HG03469 (cell line): ENCODE measurements at regions not wholly inside any gene's neighbourhood (a gene's known extent, or its start where the extent isn't known, plus 50 kb on each side); places are given as distances from the start of the nearest gene placed in this dataset.

Experiments
- ATAC-seq: cut with Tn5 transposase; IDR thresholded peaks from one replicate; pipeline ENCODE4 v1.9.1; 2021; ENCODE audit warnings: mild to moderate bottlenecking, moderate library complexity, moderate number of reproducible peaks; ENCODE audit not compliant: unreplicated experiment

GRCh38 chr18:4653418-4653817, 198.3 kb upstream of the DLGAP1 start:
- ATAC-seq = no peak

DNA sequence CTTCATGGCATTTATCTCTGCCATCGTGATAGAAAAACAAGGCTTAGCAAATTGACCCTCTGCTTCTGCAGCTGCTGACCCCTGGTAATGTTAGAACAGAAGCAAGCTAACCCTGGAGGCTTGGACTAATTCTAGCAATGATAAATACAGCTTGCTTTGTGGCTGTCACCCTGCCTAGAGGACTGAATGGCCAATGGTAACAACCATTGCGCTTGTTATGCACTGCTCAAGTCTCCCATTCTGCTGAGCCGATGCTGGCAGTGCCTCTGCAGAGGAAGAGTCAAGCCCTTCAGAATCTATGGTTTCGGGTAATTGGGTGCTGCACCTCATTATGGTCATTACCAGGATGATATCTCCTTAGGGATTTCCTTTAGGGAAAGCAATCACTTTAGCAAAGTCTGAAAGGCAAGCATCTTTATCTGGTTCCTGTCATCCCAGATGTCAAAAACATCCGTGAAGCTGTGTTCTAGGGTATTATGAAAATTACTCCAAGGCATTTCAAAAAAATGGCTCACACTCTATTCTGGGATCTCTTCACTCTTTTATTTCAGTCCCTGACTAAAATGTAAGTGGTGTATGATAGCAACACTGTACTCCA, 186.8 kb upstream of the DLGAP1 start:
- ATAC-seq = no peak

- ATAC-seq = no peak
Measured at GRCh38 chr18:4640349-4641012, 185.4 kb upstream of the DLGAP1 start.

DNA sequence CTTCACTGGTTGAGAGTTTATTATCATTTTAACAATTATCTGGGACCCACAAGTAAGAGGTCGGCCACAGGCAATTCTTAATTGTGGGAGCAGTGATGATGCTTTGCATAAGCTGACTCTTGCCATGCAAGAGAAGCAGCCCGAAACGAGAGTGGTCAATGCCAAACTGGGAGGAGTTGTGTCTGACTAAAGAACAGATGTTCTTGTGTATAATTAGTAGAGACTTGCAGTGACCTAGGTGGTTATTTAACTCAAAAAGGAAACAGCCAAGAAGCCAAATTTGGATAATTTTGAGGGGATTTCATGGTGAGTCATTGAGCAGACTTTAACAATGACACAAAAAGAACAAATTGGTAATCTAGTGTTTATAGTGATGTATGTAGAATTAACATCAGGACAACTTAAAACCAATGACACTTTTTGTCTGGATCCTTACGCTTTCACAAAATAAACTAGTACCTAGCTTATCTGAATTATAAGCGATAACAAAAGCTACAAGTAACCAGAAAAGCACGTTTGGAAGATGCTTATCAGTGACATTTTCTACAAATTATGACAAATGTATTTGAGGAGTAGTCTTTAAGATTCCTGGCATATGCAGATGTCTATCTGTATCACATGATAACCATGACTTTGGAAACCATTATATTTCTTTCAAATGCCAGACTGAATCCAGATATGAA, 184.7 kb upstream of the DLGAP1 start:
- peak; percentile 75 for ATAC-seq

DNA sequence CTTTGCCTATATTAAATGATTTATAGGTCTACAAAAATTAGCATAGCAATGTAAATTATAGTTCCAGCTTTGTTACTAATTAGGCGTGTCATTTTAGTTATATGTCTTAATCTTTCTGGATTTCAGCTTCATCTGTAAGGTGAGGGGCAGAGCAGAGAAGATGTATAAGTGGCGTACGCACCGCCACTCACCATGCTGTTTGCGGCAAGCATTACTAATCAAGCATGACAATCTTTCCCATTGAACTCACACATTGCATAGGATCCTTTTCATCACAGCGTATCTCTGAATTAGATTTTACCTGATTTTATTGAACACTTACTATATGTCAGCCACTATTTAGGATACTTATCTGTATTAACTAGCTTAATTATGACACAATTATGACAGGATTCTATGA, 183.6 kb upstream of the DLGAP1 start:
- no peak for ATAC-seq

GRCh38 chr18:4637876-4638275, 182.8 kb upstream of the DLGAP1 start:
- no peak for ATAC-seq

GRCh38 chr18:4636967-4637366, 181.9 kb upstream of the DLGAP1 start:
- ATAC-seq = no peak

GRCh38 chr18:4631239-4631638, 176.1 kb upstream of the DLGAP1 start:
- no peak for ATAC-seq

GRCh38 chr18:4605212-4605611, 150.1 kb upstream of the DLGAP1 start:
- no peak for ATAC-seq

DNA sequence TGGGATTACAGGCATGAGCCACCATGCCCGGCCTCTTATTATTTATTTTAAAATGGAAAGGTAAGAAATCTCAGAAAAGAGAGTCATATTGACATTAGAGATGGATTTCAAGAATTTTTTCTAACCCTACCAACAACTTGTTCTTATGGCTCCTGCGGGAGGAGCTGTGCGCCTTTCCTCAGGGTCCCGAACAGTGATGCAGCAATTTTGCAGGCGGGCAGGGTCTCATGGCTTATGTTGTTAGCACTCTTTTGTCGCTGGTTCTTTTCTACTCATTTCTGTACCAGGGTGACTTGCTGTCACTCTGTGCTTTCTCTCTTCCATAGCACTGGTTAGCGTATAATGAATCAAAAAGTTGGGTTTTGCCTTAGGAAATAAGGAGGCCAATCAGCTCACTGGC, 148.8 kb upstream of the DLGAP1 start:
- no peak for ATAC-seq

DNA sequence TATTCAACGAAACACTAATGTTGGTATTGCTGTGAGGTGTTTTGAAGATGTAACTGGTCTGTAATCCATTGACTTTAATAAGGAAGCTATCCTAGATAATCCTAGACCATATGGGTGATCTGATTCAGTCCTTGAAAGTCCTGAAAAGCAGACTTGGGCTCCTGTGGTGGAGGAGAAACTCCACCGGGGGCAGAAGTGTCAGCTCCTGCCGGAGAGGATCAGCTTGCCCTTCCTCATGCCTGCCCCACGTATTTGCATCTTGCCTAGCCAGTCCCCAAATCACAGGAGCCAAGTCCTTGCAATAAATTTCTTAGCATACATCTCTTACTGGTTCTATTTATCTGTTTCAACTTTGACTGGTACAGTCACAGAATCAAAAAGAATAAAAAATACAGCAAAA, 144.2 kb upstream of the DLGAP1 start:
- ATAC-seq = no peak

DNA sequence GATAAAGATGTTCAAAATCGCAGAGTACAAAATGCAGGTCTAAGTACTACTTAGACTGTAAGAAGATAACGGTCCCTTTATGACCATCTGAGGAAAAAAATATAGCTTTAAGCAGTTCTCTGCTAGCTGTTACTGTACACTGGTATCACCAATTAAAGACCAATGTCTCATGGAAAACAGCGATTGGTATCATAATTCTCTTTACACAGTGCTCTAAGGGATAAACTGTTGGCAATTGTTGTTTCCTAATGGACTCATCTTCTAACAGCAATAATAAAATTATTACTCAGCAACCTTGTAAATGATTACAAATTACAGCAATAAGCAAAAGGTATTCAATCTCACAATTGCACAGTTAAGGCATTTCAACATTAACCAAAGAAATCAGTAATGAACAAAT, 142.2 kb upstream of the DLGAP1 start:
- no peak for ATAC-seq

GRCh38 chr18:4593895-4594294, 138.8 kb upstream of the DLGAP1 start:
- no peak for ATAC-seq

GRCh38 chr18:4593459-4593858, 138.4 kb upstream of the DLGAP1 start:
- ATAC-seq = no peak

- ATAC-seq = no peak
Measured at GRCh38 chr18:4589056-4589800, 134.1 kb upstream of the DLGAP1 start.

DNA sequence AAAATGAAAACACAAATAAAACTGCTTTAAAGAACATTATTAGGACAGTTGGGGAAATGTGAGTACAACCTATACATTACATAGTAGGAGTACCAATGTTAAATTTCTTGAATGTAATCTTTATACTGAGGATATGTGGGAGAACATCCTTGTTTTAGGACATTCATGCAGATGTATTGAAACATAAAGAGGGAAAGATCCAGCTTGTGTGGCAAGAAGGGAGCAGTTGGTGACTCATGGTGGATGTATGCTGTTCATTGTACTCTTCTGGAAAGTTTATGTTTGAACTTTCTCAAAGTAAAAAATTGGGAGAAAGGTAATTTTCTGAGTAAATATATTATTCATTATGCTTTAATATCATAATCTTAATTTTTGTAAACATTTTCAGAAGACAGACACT, 132.1 kb upstream of the DLGAP1 start:
- ATAC-seq = no peak

DNA sequence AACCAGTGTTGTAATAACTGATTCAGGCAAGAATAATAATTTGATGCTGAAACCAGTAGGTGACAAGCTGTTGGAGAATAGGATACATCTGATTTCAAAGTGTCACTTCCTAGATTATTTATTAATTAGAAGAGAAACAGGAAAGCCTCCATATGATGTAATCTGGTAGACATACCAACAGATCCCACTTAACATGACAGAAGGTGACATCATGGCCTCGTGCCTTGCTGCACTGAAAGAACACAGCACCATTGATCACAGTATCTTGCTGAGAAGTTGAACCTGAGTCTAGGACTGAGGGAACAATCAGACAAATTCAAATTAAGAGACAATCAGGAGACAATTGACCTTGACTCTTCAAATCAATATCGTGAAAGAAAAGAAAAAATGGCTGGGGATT, 131.6 kb upstream of the DLGAP1 start:
- ATAC-seq = no peak

- ATAC-seq = no peak
Measured at GRCh38 chr18:4582431-4583335, 127.6 kb upstream of the DLGAP1 start.

- ATAC-seq = no peak
Measured at GRCh38 chr18:4581966-4582365, 126.9 kb upstream of the DLGAP1 start.

- no peak for ATAC-seq
Measured at GRCh38 chr18:4578449-4578848, 123.3 kb upstream of the DLGAP1 start.

DNA sequence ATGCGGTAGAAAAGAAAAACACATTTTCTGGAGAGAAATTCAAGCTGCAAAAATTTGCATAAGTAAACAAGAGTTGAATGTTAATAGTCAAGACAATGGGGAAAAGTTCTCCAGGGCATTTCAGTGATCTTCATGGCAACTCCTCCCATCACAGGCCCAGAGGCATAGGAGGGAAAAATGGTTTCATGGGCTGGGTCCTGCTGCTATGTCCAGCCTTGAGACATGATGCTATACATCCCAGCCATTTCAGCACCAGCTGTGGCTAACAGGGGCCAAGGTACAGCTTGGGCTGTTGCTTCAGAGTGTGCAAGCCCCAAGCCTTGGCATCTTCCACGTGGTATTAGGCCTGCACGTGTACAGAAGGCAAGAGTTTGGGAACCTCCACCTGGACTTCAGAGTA, 118.6 kb upstream of the DLGAP1 start:
- ATAC-seq = no peak
